ENCODE measurements at regions not wholly inside any gene's neighbourhood (a gene's known extent, or its start where the extent isn't known, plus 50 kb on each side); places are given as distances from the start of the nearest gene placed in this dataset.

- no peaks in the 10 kb centered on the region for H3K9me3 Mint-ChIP-seq (ENCODE audit: unreplicated experiment)
- no peak for TF ChIP-seq CTCF (IDR thresholded peaks at IDR 0.05; ENCODE audit: partially characterized antibody, unreplicated experiment)
- H3K4me1 Mint-ChIP-seq (ENCODE audit: low read depth, unreplicated experiment) = no peaks in the 10 kb centered on the region
- no peaks in the 10 kb centered on the region for H3K27me3 Mint-ChIP-seq (ENCODE audit: unreplicated experiment)
- H3K4me3 Mint-ChIP-seq (ENCODE audit: unreplicated experiment) = no peak overlapping the region
- H3K36me3 Mint-ChIP-seq (ENCODE audit: unreplicated experiment) = no peaks in the 10 kb centered on the region
- H3K27ac Mint-ChIP-seq (ENCODE audit: unreplicated experiment) = no peak overlapping the region
- no peak for DNase-seq
Observed at GRCh38 chr11:127649071-127649470, 648.5 kb upstream of the KIRREL3 start.

GRCh38 chr11:127648583-127648982 lies 648.0 kb upstream of the KIRREL3 start:
- TF ChIP-seq CTCF (IDR thresholded peaks at IDR 0.05; ENCODE audit: partially characterized antibody, unreplicated experiment) = no peak
- Mint-ChIP-seq H3K36me3 (ENCODE audit: unreplicated experiment) (no peaks in the 10 kb centered on the region), H3K9me3 (ENCODE audit: unreplicated experiment) (no peaks in the 10 kb centered on the region), H3K27me3 (ENCODE audit: unreplicated experiment) (no peaks in the 10 kb centered on the region), H3K4me1 (ENCODE audit: low read depth, unreplicated experiment) (no peaks in the 10 kb centered on the region), H3K27ac (ENCODE audit: unreplicated experiment) (no peak overlapping the region), H3K4me3 (ENCODE audit: unreplicated experiment) (no peak overlapping the region)
- no peak for DNase-seq

GRCh38 chr11:127644366-127644765 lies 643.8 kb upstream of the KIRREL3 start:
- Mint-ChIP-seq H3K27ac (ENCODE audit: unreplicated experiment) (no peak overlapping the region), H3K36me3 (ENCODE audit: unreplicated experiment) (no peaks in the 10 kb centered on the region), H3K4me1 (ENCODE audit: low read depth, unreplicated experiment) (peaks cover 9% of the 10 kb centered on the region), H3K27me3 (ENCODE audit: unreplicated experiment) (no peaks in the 10 kb centered on the region), H3K9me3 (ENCODE audit: unreplicated experiment) (no peaks in the 10 kb centered on the region), H3K4me3 (ENCODE audit: unreplicated experiment) (no peak overlapping the region)
- DNase-seq = no peak
- no peak for TF ChIP-seq CTCF (IDR thresholded peaks at IDR 0.05; ENCODE audit: partially characterized antibody, unreplicated experiment)

DNA sequence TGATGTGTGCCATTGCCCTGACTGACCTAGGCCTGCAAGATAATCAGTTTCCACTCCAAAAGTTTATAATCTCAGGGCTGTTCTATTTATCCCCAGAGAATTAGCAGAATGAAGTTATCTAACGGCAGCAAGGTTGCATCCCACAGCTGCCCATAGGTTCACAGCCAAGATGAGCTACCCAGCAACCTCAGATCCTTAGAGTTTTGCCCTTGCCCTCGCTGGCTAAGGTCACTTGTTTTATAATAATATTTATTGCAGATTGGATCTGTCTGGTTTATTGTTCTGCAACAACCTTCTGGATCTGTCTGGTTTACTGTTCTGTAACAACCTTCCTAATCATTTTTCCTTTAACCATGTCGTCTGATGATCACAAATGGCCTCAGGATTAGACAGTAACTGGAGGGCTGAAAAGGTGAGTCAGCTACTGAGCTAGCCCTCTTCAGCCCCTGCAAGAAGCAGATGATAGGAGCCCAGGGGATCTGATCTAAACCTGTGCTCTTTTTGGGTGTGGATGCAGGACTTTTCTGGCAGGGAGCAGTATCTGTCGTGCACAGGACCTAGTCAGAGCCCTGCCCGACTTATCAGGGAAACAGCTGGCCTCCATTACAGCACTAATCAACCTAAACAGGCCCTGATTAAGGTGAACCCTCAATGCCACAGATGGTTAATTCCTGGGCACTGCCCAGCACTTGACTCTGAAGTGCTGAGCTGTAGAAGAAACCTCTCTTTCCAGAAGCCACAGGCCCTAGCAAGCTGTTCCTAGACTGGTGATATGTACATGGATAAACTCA lies 642.9 kb upstream of the KIRREL3 start:
- Mint-ChIP-seq H3K36me3 (ENCODE audit: unreplicated experiment) (no peaks in the 10 kb centered on the region), H3K27ac (ENCODE audit: unreplicated experiment) (no peak overlapping the region), H3K4me3 (ENCODE audit: unreplicated experiment) (no peak overlapping the region), H3K4me1 (ENCODE audit: low read depth, unreplicated experiment) (peaks cover 9% of the 10 kb centered on the region), H3K9me3 (ENCODE audit: unreplicated experiment) (no peaks in the 10 kb centered on the region), H3K27me3 (ENCODE audit: unreplicated experiment) (no peaks in the 10 kb centered on the region)
- DNase-seq = no peak
- no peak for TF ChIP-seq CTCF (IDR thresholded peaks at IDR 0.05; ENCODE audit: partially characterized antibody, unreplicated experiment)
